HepG2 (cell line): ENCODE measurements at regions not wholly inside any gene's neighbourhood (a gene's known extent, or its start where the extent isn't known, plus 50 kb on each side); places are given as distances from the start of the nearest gene placed in this dataset.

ENCODE experiments used
- KDM3A ChIP-seq: IDR thresholded peaks from 2 replicates; pipeline ENCODE4 v1.6.1; 2018; ENCODE audit warnings: low read depth, missing compliant biosample characterization
- MEIS1 ChIP-seq: sonication (generic); formaldehyde crosslinking; IDR thresholded peaks from 2 replicates; pipeline ENCODE4 v1.9.0; 2021; ENCODE audit warnings: mild to moderate bottlenecking, missing genetic modification reagents, moderate library complexity, borderline replicate concordance
- TF ChIP-seq, protein P1 (sequence below): sonication (generic); formaldehyde crosslinking; IDR thresholded peaks from 2 replicates; pipeline ENCODE4 v1.5.0; 2020; ENCODE audit warnings: mild to moderate bottlenecking, missing genetic modification reagents, moderate library complexity
- TF ChIP-seq, protein P2 (sequence below): sonication (generic); formaldehyde crosslinking; IDR thresholded peaks from 2 replicates; pipeline ENCODE4 v1.8.0; 2022; ENCODE audit warnings: mild to moderate bottlenecking, missing genetic modification reagents
- TF ChIP-seq, protein P3 (sequence below): sonication (generic); formaldehyde crosslinking; IDR thresholded peaks from 2 replicates; pipeline ENCODE4 v1.5.1; 2020; ENCODE audit warnings: missing genetic modification reagents, mild to moderate bottlenecking, borderline replicate concordance
- TF ChIP-seq, protein P4 (sequence below), 2 experiments: IDR thresholded peaks; 2 replicates each; pipeline ENCODE4 v1.6.1; 2011 to 2012; ENCODE audit warnings: low read length in 2 of 2, borderline replicate concordance in 1 of 2, low read depth in 1 of 2, mild to moderate bottlenecking in 1 of 2, moderate library complexity in 1 of 2

DNA sequence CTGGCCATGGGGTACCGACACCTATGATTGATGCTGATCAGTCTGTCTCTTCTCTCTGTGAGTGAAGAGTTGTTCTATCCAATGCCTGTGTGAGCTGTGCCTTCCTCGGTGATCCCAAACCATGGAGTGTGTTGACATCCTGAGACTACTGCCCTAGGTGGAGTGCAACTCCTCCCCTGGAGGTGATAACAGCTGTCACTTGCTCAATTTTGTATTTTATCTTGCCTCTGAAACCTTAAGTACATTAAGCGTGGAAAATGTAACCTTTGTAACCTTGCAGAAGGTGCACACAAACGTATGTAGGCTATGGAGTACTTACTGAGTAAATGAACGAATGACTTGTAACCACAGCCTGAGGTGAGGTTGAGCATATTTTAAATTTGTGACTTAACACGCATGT lies 256.2 kb downstream of the FNDC1 start:
- TF ChIP-seq, protein P1, sequence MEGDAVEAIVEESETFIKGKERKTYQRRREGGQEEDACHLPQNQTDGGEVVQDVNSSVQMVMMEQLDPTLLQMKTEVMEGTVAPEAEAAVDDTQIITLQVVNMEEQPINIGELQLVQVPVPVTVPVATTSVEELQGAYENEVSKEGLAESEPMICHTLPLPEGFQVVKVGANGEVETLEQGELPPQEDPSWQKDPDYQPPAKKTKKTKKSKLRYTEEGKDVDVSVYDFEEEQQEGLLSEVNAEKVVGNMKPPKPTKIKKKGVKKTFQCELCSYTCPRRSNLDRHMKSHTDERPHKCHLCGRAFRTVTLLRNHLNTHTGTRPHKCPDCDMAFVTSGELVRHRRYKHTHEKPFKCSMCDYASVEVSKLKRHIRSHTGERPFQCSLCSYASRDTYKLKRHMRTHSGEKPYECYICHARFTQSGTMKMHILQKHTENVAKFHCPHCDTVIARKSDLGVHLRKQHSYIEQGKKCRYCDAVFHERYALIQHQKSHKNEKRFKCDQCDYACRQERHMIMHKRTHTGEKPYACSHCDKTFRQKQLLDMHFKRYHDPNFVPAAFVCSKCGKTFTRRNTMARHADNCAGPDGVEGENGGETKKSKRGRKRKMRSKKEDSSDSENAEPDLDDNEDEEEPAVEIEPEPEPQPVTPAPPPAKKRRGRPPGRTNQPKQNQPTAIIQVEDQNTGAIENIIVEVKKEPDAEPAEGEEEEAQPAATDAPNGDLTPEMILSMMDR (CRISPR knock-in tag): no peak
- TF ChIP-seq, protein P2, sequence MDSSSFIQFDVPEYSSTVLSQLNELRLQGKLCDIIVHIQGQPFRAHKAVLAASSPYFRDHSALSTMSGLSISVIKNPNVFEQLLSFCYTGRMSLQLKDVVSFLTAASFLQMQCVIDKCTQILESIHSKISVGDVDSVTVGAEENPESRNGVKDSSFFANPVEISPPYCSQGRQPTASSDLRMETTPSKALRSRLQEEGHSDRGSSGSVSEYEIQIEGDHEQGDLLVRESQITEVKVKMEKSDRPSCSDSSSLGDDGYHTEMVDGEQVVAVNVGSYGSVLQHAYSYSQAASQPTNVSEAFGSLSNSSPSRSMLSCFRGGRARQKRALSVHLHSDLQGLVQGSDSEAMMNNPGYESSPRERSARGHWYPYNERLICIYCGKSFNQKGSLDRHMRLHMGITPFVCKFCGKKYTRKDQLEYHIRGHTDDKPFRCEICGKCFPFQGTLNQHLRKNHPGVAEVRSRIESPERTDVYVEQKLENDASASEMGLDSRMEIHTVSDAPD (CRISPR knock-in tag): no peak
- TF ChIP-seq KDM3A (CRISPR knock-in tag) (no peak), MEIS1 (CRISPR knock-in tag) (no peak)
- TF ChIP-seq, protein P3, sequence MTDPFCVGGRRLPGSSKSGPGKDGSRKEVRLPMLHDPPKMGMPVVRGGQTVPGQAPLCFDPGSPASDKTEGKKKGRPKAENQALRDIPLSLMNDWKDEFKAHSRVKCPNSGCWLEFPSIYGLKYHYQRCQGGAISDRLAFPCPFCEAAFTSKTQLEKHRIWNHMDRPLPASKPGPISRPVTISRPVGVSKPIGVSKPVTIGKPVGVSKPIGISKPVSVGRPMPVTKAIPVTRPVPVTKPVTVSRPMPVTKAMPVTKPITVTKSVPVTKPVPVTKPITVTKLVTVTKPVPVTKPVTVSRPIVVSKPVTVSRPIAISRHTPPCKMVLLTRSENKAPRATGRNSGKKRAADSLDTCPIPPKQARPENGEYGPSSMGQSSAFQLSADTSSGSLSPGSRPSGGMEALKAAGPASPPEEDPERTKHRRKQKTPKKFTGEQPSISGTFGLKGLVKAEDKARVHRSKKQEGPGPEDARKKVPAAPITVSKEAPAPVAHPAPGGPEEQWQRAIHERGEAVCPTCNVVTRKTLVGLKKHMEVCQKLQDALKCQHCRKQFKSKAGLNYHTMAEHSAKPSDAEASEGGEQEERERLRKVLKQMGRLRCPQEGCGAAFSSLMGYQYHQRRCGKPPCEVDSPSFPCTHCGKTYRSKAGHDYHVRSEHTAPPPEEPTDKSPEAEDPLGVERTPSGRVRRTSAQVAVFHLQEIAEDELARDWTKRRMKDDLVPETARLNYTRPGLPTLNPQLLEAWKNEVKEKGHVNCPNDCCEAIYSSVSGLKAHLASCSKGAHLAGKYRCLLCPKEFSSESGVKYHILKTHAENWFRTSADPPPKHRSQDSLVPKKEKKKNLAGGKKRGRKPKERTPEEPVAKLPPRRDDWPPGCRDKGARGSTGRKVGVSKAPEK (CRISPR knock-in tag): no peak
- TF ChIP-seq, protein P4, sequence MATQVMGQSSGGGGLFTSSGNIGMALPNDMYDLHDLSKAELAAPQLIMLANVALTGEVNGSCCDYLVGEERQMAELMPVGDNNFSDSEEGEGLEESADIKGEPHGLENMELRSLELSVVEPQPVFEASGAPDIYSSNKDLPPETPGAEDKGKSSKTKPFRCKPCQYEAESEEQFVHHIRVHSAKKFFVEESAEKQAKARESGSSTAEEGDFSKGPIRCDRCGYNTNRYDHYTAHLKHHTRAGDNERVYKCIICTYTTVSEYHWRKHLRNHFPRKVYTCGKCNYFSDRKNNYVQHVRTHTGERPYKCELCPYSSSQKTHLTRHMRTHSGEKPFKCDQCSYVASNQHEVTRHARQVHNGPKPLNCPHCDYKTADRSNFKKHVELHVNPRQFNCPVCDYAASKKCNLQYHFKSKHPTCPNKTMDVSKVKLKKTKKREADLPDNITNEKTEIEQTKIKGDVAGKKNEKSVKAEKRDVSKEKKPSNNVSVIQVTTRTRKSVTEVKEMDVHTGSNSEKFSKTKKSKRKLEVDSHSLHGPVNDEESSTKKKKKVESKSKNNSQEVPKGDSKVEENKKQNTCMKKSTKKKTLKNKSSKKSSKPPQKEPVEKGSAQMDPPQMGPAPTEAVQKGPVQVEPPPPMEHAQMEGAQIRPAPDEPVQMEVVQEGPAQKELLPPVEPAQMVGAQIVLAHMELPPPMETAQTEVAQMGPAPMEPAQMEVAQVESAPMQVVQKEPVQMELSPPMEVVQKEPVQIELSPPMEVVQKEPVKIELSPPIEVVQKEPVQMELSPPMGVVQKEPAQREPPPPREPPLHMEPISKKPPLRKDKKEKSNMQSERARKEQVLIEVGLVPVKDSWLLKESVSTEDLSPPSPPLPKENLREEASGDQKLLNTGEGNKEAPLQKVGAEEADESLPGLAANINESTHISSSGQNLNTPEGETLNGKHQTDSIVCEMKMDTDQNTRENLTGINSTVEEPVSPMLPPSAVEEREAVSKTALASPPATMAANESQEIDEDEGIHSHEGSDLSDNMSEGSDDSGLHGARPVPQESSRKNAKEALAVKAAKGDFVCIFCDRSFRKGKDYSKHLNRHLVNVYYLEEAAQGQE (IDR thresholded peaks at IDR 0.05; ENCODE audit: borderline replicate concordance in 1 of 2, low read depth in 1 of 2, low read length in 2 of 2): no peak
